ENCODE measurements at regions not wholly inside any gene's neighbourhood (a gene's known extent, or its start where the extent isn't known, plus 50 kb on each side); places are given as distances from the start of the nearest gene placed in this dataset.

GRCh38 chr14:48598458-48598857 lies 923.1 kb upstream of the MDGA2 start:
- DNase-seq, result no peak
- Histone ChIP-seq H3K9me3 (ENCODE audit: control insufficient read depth, low read depth, low read length) (no peaks in the 10 kb centered on the region), H2BK20ac (ENCODE audit: low read depth, low read length, poor library complexity, severe bottlenecking) (no peak overlapping the region), H3K9ac (ENCODE audit: extremely low read depth, insufficient read length, low read length) (no peak overlapping the region), H2BK12ac (ENCODE audit: insufficient read length, low read depth, low read length) (no peak overlapping the region), H2AK5ac (ENCODE audit: insufficient read length, low read length) (no peak overlapping the region), H4K20me1 (ENCODE audit: control insufficient read depth, insufficient read depth, insufficient read length) (no peaks in the 10 kb centered on the region), H4K5ac (ENCODE audit: insufficient read length, low read depth, low read length) (no peak overlapping the region), H3K56ac (ENCODE audit: insufficient read length, low read depth, low read length) (no peak overlapping the region), H2BK5ac (ENCODE audit: insufficient read length, low read length) (no peak overlapping the region), H3K23ac (ENCODE audit: insufficient read length, low read depth, low read length) (no peak overlapping the region), H2AFZ (ENCODE audit: low read length) (no peak overlapping the region), H3K4me2 (ENCODE audit: insufficient read depth, insufficient read length, low read length) (no peak overlapping the region), H4K8ac (replicated peaks; ENCODE audit: insufficient read length, low read depth, low read length) (no peak overlapping the region), H3K79me2 (ENCODE audit: insufficient read depth, low read length) (no peaks in the 10 kb centered on the region), H3K23me2 (ENCODE audit: insufficient read length, low read depth, low read length, poor library complexity, severe bottlenecking) (no peaks in the 10 kb centered on the region), H3K27me3 (ENCODE audit: insufficient read depth, low read length) (no peaks in the 10 kb centered on the region), H3T11ph (ENCODE audit: low read length) (no peak overlapping the region), H2BK15ac (ENCODE audit: low read depth, low read length) (no peak overlapping the region), H4K91ac (ENCODE audit: insufficient read length, low read depth, low read length) (no peak overlapping the region), H3K27ac (ENCODE audit: insufficient read length, low read depth, low read length) (no peak overlapping the region), H3K4ac (ENCODE audit: low read depth, low read length) (no peak overlapping the region), H3K4me1 (ENCODE audit: insufficient read depth, low read length) (no peaks in the 10 kb centered on the region), H2BK120ac (ENCODE audit: low read depth, low read length, poor library complexity, severe bottlenecking) (no peak overlapping the region), H3K18ac (ENCODE audit: insufficient read length, low read depth, low read length) (no peak overlapping the region), H3K79me1 (ENCODE audit: insufficient read depth, low read depth, low read length, poor library complexity, severe bottlenecking) (no peaks in the 10 kb centered on the region), H3K14ac (ENCODE audit: insufficient read depth, low read length) (no peak overlapping the region)
- no peak overlapping the region for H3K4me3 Mint-ChIP-seq
- H3K27me3 Mint-ChIP-seq (ENCODE audit: low read depth), result peaks cover under 1% of the 10 kb centered on the region; the same call in 1 of the 2 replicates
- H3K36me3 Mint-ChIP-seq (ENCODE audit: insufficient read depth in 1 of 3, low read depth in 3 of 3), result peaks cover 0 to 4% (median 2%) of the 10 kb centered on the region in 3 experiments; a peak in 3 of 7 replicates
- H3K4me1 Mint-ChIP-seq, result peaks cover 0 to 3% of the 10 kb centered on the region in 2 experiments; a peak in 1 of 4 replicates
- no CpG with 5 or more reads among the region's 7 CpGs for WGBS (ENCODE audit: extremely low coverage, insufficient read length, low lambda C conversion rate)
- no peak for TF ChIP-seq CTCF (conservative IDR thresholded peaks at IDR 0.05)
- H3K9me3 Mint-ChIP-seq, result peaks cover 0 to 3% of the 10 kb centered on the region in 2 experiments; a peak in 3 of 5 replicates
- H3K27ac Mint-ChIP-seq, result no peak overlapping the region

Data from H9 (cell line).